Keratinocyte (primary cell): ENCODE measurements at regions not wholly inside any gene's neighbourhood (a gene's known extent, or its start where the extent isn't known, plus 50 kb on each side); places are given as distances from the start of the nearest gene placed in this dataset.

Source experiments
- EZH2 ChIP-seq: IDR thresholded peaks from one replicate; pipeline ENCODE4 v1.6.1; 2012; ENCODE audit warnings: inconsistent platforms, mild to moderate bottlenecking, low read length, moderate library complexity
- TF ChIP-seq, protein P1 (sequence below), 3 experiments: IDR thresholded peaks in 1 of 3; conservative IDR thresholded peaks in 1 of 3; optimal IDR thresholded peaks in 1 of 3; 2 replicates in 2 of 3; 3 replicates in 1 of 3; pipeline versions ENCODE3 to v1.5.1; 2011; ENCODE audit warnings: low read length in 3 of 3, mild to moderate bottlenecking in 3 of 3, moderate library complexity in 2 of 3, control low read depth in 1 of 3, inconsistent platforms in 1 of 3; ENCODE audit not compliant: insufficient read depth in 2 of 3; ENCODE audit errors: extremely low read depth in 1 of 3

DNA sequence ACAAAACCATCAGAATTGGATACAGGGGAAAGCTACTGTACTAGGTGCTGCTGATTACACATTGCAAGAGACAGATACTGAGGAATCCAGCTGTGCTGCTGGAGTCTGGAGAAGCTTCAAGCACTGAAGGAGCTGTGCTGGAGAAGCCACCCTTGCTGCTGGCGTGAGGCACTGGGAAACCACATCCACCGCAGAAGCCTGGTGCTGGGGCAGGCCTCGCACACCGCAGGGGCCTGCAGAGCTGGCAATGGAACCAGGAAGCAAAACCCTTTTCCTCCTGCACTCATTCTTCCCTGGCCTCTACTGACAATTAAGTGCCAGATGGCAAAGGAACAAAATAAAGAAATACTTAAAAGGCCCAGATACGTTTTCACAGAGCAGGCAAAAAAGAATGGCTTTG, 94.4 kb upstream of the MSH6 start:
- TF ChIP-seq, protein P1, sequence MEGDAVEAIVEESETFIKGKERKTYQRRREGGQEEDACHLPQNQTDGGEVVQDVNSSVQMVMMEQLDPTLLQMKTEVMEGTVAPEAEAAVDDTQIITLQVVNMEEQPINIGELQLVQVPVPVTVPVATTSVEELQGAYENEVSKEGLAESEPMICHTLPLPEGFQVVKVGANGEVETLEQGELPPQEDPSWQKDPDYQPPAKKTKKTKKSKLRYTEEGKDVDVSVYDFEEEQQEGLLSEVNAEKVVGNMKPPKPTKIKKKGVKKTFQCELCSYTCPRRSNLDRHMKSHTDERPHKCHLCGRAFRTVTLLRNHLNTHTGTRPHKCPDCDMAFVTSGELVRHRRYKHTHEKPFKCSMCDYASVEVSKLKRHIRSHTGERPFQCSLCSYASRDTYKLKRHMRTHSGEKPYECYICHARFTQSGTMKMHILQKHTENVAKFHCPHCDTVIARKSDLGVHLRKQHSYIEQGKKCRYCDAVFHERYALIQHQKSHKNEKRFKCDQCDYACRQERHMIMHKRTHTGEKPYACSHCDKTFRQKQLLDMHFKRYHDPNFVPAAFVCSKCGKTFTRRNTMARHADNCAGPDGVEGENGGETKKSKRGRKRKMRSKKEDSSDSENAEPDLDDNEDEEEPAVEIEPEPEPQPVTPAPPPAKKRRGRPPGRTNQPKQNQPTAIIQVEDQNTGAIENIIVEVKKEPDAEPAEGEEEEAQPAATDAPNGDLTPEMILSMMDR (optimal IDR thresholded peaks at IDR 0.05 in 1 of 3, IDR thresholded peaks at IDR 0.05 in 1 of 3, conservative IDR thresholded peaks at IDR 0.05 in 1 of 3; ENCODE audit: extremely low read depth in 1 of 3, insufficient read depth in 2 of 3, low read length in 3 of 3), result no peak
- TF ChIP-seq EZH2, result no peak
